ENCODE measurements at regions not wholly inside any gene's neighbourhood (a gene's known extent, or its start where the extent isn't known, plus 50 kb on each side); places are given as distances from the start of the nearest gene placed in this dataset.

GRCh38 chr11:22554221-22554620 is 71.4 kb downstream of the FANCF start:
- TF ChIP-seq PATZ1 (CRISPR knock-in tag; IDR thresholded peaks at IDR 0.05; ENCODE audit: borderline replicate concordance), result no peak
- TF ChIP-seq OSR1 (CRISPR knock-in tag; IDR thresholded peaks at IDR 0.05), result no peak
- TF ChIP-seq ISL1 (CRISPR knock-in tag; IDR thresholded peaks at IDR 0.05), result no peak
- TF ChIP-seq ZC3H10 (CRISPR knock-in tag; IDR thresholded peaks at IDR 0.05), result no peak
- no peak for TF ChIP-seq TCF4 (CRISPR knock-in tag; IDR thresholded peaks at IDR 0.05; ENCODE audit: borderline replicate concordance)
- TF ChIP-seq TSHZ2 (CRISPR knock-in tag; IDR thresholded peaks at IDR 0.05), result no peak
- TF ChIP-seq TOX (CRISPR knock-in tag; IDR thresholded peaks at IDR 0.05; ENCODE audit: borderline replicate concordance), result no peak
- no peak for TF ChIP-seq ZFP3 (CRISPR knock-in tag; IDR thresholded peaks at IDR 0.05)
- no peak for TF ChIP-seq ZNF565 (CRISPR knock-in tag; conservative IDR thresholded peaks at IDR 0.05; ENCODE audit: low read depth)
- TF ChIP-seq RARB (CRISPR knock-in tag; IDR thresholded peaks at IDR 0.05), result no peak

Measured in SK-N-SH treated with all-trans-retinoic acid at 6 μM for 48 hours (cell line).